IPS DF 4.7 (cell line): ENCODE measurements at regions not wholly inside any gene's neighbourhood (a gene's known extent, or its start where the extent isn't known, plus 50 kb on each side); places are given as distances from the start of the nearest gene placed in this dataset.
"Not testable (repeated sequence)": the region's sequence is repeated elsewhere in the genome, so short reads cannot be mapped to it uniquely, and the experiment has no call there.

Experiments used
- DNase-seq: peaks from one replicate; pipeline ENCODE4 v3.0.0-alpha.2; 2013; ENCODE audit warnings: low spot score; ENCODE audit errors: extremely low read depth

GRCh38 chrX:109782994-109783700, 50.1 kb upstream of the ACSL4 start:
- DNase-seq, result no peak

GRCh38 chrX:109783701-109784079, 50.6 kb upstream of the ACSL4 start:
- no peak for DNase-seq

GRCh38 chrX:109785053-109785452, 52.0 kb upstream of the ACSL4 start:
- DNase-seq, result no peak

GRCh38 chrX:109790511-109790910, 57.5 kb upstream of the ACSL4 start:
- DNase-seq, result not testable (repeated sequence)

- DNase-seq, result no peak
These were observed 60.1 kb upstream of the ACSL4 start for GRCh38 chrX:109793191-109793590.

- DNase-seq, result no peak
These were observed 62.6 kb upstream of the ACSL4 start for GRCh38 chrX:109795682-109796081.

- no peak for DNase-seq
These were observed 64.4 kb upstream of the ACSL4 start for GRCh38 chrX:109797311-109797975.

GRCh38 chrX:109812236-109812635, 79.2 kb upstream of the ACSL4 start:
- DNase-seq, result no peak

GRCh38 chrX:109813236-109813635, 80.2 kb upstream of the ACSL4 start:
- DNase-seq, result no peak

GRCh38 chrX:109818976-109819375, 85.9 kb upstream of the ACSL4 start:
- no peak for DNase-seq

- DNase-seq, result no peak
These were observed 89.8 kb upstream of the ACSL4 start for GRCh38 chrX:109822861-109823260.

GRCh38 chrX:109826954-109827708, 94.1 kb upstream of the ACSL4 start:
- DNase-seq, result no peak

GRCh38 chrX:109827772-109828171, 94.7 kb upstream of the ACSL4 start:
- no peak for DNase-seq

GRCh38 chrX:109830157-109830703, 97.2 kb upstream of the ACSL4 start:
- DNase-seq, result no peak

GRCh38 chrX:109830704-109831206, 97.7 kb upstream of the ACSL4 start:
- DNase-seq, result no peak

- DNase-seq, result no peak
These were observed 98.4 kb upstream of the ACSL4 start for GRCh38 chrX:109831326-109831985.

- no peak for DNase-seq
These were observed 106.9 kb upstream of the ACSL4 start for GRCh38 chrX:109839694-109840567.

GRCh38 chrX:109840585-109840984, 107.5 kb upstream of the ACSL4 start:
- no peak for DNase-seq

- no peak for DNase-seq
These were observed 108.2 kb upstream of the ACSL4 start for GRCh38 chrX:109841257-109841656.

- no peak for DNase-seq
These were observed 109.0 kb upstream of the ACSL4 start for GRCh38 chrX:109841869-109842579.
